Adrenal gland (tissue), 5 donors: ENCODE measurements at regions not wholly inside any gene's neighbourhood (a gene's known extent, or its start where the extent isn't known, plus 50 kb on each side); places are given as distances from the start of the nearest gene placed in this dataset.

ENCODE experiments used
- CTCF ChIP-seq, 6 experiments: fragments of 450-650 bp in 4 of 6; fragments of 200-600 bp in 2 of 6; sonication (generic) in 1 of 6; IDR thresholded peaks; 1 replicate in 5 of 6; 2 replicates in 1 of 6; pipeline versions ENCODE4 v1.5.1 to v1.8.0; 2016 to 2021; ENCODE audit warnings: antibody characterized with exemption in 6 of 6, mild to moderate bottlenecking in 2 of 6, moderate library complexity in 1 of 6
- POLR2A ChIP-seq, 2 donors: fragments of 450-650 bp; IDR thresholded peaks; one replicate each; pipeline ENCODE4 v1.6.1; 2017; ENCODE audit warnings: antibody characterized with exemption in 2 of 2, mild to moderate bottlenecking in 2 of 2, moderate library complexity in 1 of 2
- donor health status: DM: no; HTN: no; CAD: no.

DNA sequence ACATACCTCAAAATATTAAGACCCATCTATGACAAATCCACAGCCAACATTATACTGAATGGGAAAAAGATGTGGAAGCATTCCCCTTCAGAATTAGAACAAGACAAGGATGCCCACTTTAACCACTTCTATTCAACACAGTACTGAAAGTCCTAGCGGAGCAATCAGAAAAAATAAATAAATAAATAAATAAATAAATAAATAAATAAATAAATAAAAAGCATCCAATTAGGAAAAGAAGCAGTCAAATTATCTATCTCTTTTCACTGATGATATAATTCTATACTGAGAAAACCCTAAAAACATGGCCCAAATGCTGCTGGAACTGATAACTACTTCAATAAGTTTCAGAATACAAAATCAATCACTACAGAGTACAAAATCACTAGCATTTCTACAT lies 67.5 kb downstream of the PRR32 start:
- no peak for TF ChIP-seq CTCF (IDR thresholded peaks at IDR 0.05)
- TF ChIP-seq POLR2A (IDR thresholded peaks at IDR 0.05), result no peak
